ENCODE measurements at regions not wholly inside any gene's neighbourhood (a gene's known extent, or its start where the extent isn't known, plus 50 kb on each side); places are given as distances from the start of the nearest gene placed in this dataset.

GRCh38 chr20:6852478-6852877 is 85.0 kb downstream of the BMP2 start:
- Histone ChIP-seq H3K27ac (no peak overlapping the region), H3K4me3 (no peak overlapping the region), H3K27me3 (no peaks in the 10 kb centered on the region), H3K9me3 (no peaks in the 10 kb centered on the region), H3K4me1 (no peaks in the 10 kb centered on the region), H3K36me3 (no peaks in the 10 kb centered on the region)
- no peak for DNase-seq
- TF ChIP-seq, protein P1, sequence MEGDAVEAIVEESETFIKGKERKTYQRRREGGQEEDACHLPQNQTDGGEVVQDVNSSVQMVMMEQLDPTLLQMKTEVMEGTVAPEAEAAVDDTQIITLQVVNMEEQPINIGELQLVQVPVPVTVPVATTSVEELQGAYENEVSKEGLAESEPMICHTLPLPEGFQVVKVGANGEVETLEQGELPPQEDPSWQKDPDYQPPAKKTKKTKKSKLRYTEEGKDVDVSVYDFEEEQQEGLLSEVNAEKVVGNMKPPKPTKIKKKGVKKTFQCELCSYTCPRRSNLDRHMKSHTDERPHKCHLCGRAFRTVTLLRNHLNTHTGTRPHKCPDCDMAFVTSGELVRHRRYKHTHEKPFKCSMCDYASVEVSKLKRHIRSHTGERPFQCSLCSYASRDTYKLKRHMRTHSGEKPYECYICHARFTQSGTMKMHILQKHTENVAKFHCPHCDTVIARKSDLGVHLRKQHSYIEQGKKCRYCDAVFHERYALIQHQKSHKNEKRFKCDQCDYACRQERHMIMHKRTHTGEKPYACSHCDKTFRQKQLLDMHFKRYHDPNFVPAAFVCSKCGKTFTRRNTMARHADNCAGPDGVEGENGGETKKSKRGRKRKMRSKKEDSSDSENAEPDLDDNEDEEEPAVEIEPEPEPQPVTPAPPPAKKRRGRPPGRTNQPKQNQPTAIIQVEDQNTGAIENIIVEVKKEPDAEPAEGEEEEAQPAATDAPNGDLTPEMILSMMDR (IDR thresholded peaks at IDR 0.05) = no peak
- intact Hi-C loops (cut with DNase I; ENCODE audit: low total_unique reads) = no loop called here

GRCh38 chr20:6855104-6855503 is 87.6 kb downstream of the BMP2 start:
- H3K9me3 ChIP-seq = no peaks in the 10 kb centered on the region
- no peak overlapping the region for H3K4me3 ChIP-seq
- DNase-seq = no peak
- TF ChIP-seq, protein P1 (IDR thresholded peaks at IDR 0.05) = no peak
- H3K4me1 ChIP-seq = no peaks in the 10 kb centered on the region
- H3K27me3 ChIP-seq = no peaks in the 10 kb centered on the region
- H3K36me3 ChIP-seq = no peaks in the 10 kb centered on the region
- H3K27ac ChIP-seq = no peak overlapping the region
- intact Hi-C loops (cut with DNase I; ENCODE audit: low total_unique reads) = no loop called here

GRCh38 chr20:6855796-6856195 is 88.3 kb downstream of the BMP2 start:
- no peak overlapping the region for H3K27ac ChIP-seq
- H3K4me3 ChIP-seq = no peak overlapping the region
- DNase-seq = no peak
- no peaks in the 10 kb centered on the region for H3K4me1 ChIP-seq
- TF ChIP-seq, protein P1 (IDR thresholded peaks at IDR 0.05) = no peak
- intact Hi-C loops (cut with DNase I; ENCODE audit: low total_unique reads) = no loop called here
- H3K36me3 ChIP-seq = no peaks in the 10 kb centered on the region
- H3K27me3 ChIP-seq = no peaks in the 10 kb centered on the region
- no peaks in the 10 kb centered on the region for H3K9me3 ChIP-seq

- Histone ChIP-seq H3K27me3 (no peaks in the 10 kb centered on the region), H3K4me3 (no peak overlapping the region), H3K27ac (no peak overlapping the region), H3K4me1 (no peaks in the 10 kb centered on the region), H3K9me3 (no peaks in the 10 kb centered on the region), H3K36me3 (no peaks in the 10 kb centered on the region)
- no peak for DNase-seq
- intact Hi-C loops (cut with DNase I; ENCODE audit: low total_unique reads) = no loop called here
- TF ChIP-seq, protein P1 (IDR thresholded peaks at IDR 0.05) = no peak
These were observed 90.4 kb downstream of the BMP2 start for GRCh38 chr20:6857927-6858326.

DNA sequence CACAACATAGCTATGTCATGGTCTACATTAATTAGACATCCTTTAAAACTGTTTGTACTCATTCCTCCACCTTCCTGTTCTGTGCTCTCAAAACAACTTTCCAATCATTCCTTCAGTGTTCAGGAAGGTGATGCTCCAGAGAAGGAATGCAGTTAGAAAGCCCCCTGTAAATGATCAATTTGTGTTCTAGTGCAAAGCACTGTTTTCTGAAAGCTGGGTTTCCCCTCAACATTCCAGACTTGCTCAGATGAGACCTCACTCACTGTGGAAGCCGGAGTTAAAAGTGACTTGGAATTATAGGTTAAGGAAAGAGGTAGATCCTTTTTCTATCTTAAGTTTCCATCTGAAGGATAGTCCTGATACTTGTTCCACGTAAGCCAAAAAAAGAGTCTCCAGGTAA is 95.9 kb downstream of the BMP2 start:
- Histone ChIP-seq H3K27ac (no peak overlapping the region), H3K9me3 (no peaks in the 10 kb centered on the region), H3K4me1 (no peaks in the 10 kb centered on the region), H3K27me3 (peaks cover 0 to 8% of the 10 kb centered on the region in 2 donors), H3K36me3 (no peaks in the 10 kb centered on the region), H3K4me3 (no peak overlapping the region)
- no peak for DNase-seq
- TF ChIP-seq, protein P1 (IDR thresholded peaks at IDR 0.05) = no peak
- intact Hi-C loops (cut with DNase I; ENCODE audit: low total_unique reads) = no loop called here

DNA sequence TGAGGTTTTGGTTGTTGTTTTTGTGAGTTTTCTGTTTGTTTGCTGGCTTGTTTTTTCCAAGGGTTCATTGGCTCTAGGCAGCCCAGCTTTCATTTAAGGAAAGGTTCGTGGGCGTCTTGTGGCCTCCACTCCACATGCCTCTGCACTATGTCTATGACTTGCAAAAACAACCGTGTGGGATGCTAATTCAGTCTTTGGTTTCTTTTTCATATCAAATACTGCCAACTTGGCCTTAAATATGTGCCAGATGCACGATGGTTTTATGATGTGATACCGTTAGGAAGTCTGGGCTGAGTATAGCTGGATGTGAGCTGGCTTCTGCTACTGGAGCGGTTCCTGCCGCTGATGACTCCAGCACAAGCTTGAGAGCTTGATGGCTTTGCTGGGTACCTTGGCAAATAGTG is 96.3 kb downstream of the BMP2 start:
- Histone ChIP-seq H3K27me3 (peaks cover 0 to 8% of the 10 kb centered on the region in 2 donors), H3K4me3 (no peak overlapping the region), H3K36me3 (no peaks in the 10 kb centered on the region), H3K9me3 (no peaks in the 10 kb centered on the region), H3K27ac (no peak overlapping the region), H3K4me1 (no peaks in the 10 kb centered on the region)
- intact Hi-C loops (cut with DNase I; ENCODE audit: low total_unique reads) = no loop called here
- TF ChIP-seq, protein P1 (IDR thresholded peaks at IDR 0.05) = no peak
- no peak for DNase-seq

Measured in tibial artery (tissue), 4 donors.